Left lung (tissue), 4 donors: ENCODE measurements at regions not wholly inside any gene's neighbourhood (a gene's known extent, or its start where the extent isn't known, plus 50 kb on each side); places are given as distances from the start of the nearest gene placed in this dataset.

ENCODE experiments used
- ATAC-seq: fragments of 200-7000 bp; cut with Tn5 transposase; one replicate; pipeline ENCODE4 v1.9.1; 2020; ENCODE audit warnings: moderate library complexity
- DNase-seq, 4 donors: peaks; one replicate each; pipeline ENCODE4 v3.0.0-alpha.2; 2013 to 2020
- H3K27ac ChIP-seq, 2 donors: fragments of 200-600 bp; sonication (generic) in 1 of 2; one replicate each; pipeline versions ENCODE4 v1.5.0 to v1.8.0; 2020 to 2021
- H3K27me3 ChIP-seq, 2 donors: fragments of 200-600 bp; sonication (generic) in 1 of 2; one replicate each; pipeline versions ENCODE4 v1.5.0 to v1.8.0; 2020 to 2021
- H3K36me3 ChIP-seq, 2 donors: fragments of 200-600 bp; sonication (generic) in 1 of 2; one replicate each; pipeline versions ENCODE4 v1.5.0 to v1.8.0; 2020 to 2021
- H3K4me1 ChIP-seq, 2 donors: fragments of 200-600 bp; one replicate each; pipeline ENCODE4 v1.8.0; 2021
- H3K4me3 ChIP-seq, 2 donors: fragments of 200-600 bp; sonication (generic) in 1 of 2; one replicate each; pipeline versions ENCODE4 v1.5.0 to v1.8.0; 2020 to 2021; ENCODE audit warnings: mild to moderate bottlenecking in 1 of 2
- H3K9me3 ChIP-seq, 2 donors: fragments of 200-600 bp; sonication (generic) in 1 of 2; one replicate each; pipeline versions ENCODE4 v1.5.0 to v1.8.0; 2020 to 2021
- CTCF ChIP-seq, 2 donors: fragments of 200-600 bp; sonication (generic) in 1 of 2; IDR thresholded peaks; one replicate each; pipeline versions ENCODE4 v1.5.0 to v1.8.0; 2021; ENCODE audit warnings: antibody characterized with exemption in 2 of 2
- intact Hi-C, 2 donors: fragments of 100-400 bp; cut with DNase I; formaldehyde crosslinking; loops; one replicate each; pipeline versions ENCODE4 v1.11.2 to v1.14.2; 2022
- donor health status: DM: no; HTN: yes; CAD: no.
- donor health status: DM: no; HTN: no; CAD: no.

- no peak for DNase-seq
- no peaks in the 10 kb centered on the region for H3K27me3 ChIP-seq
Observed at GRCh38 chr13:54133746-54134145, 1105.1 kb downstream of the OLFM4 start.

GRCh38 chr13:54144828-54145227 lies 1116.2 kb downstream of the OLFM4 start:
- intact Hi-C loops: no loop called here
- Histone ChIP-seq H3K9me3 (no peaks in the 10 kb centered on the region), H3K36me3 (no peaks in the 10 kb centered on the region), H3K27ac (no peak overlapping the region), H3K4me3 (no peak overlapping the region), H3K27me3 (no peaks in the 10 kb centered on the region), H3K4me1 (no peaks in the 10 kb centered on the region)
- no peak for TF ChIP-seq CTCF (IDR thresholded peaks at IDR 0.05)
- no peak for ATAC-seq
- DNase-seq: no peak

More at GRCh38 chr13:54133746-54134145, 1105.1 kb downstream of the OLFM4 start:
- Histone ChIP-seq H3K4me3 (no peak overlapping the region), H3K27ac (no peak overlapping the region), H3K4me1 (no peaks in the 10 kb centered on the region), H3K9me3 (no peaks in the 10 kb centered on the region), H3K36me3 (no peaks in the 10 kb centered on the region)
- no peak for TF ChIP-seq CTCF (IDR thresholded peaks at IDR 0.05)
- intact Hi-C loops: no loop called here
- ATAC-seq: no peak

- intact Hi-C loops: no loop called here
- no peaks in the 10 kb centered on the region for H3K4me1 ChIP-seq
- no peak overlapping the region for H3K4me3 ChIP-seq
- no peaks in the 10 kb centered on the region for H3K9me3 ChIP-seq
- no peak overlapping the region for H3K27ac ChIP-seq
- DNase-seq: no peak
- no peak for TF ChIP-seq CTCF (IDR thresholded peaks at IDR 0.05)
- no peak for ATAC-seq
- H3K36me3 ChIP-seq: no peaks in the 10 kb centered on the region
- no peaks in the 10 kb centered on the region for H3K27me3 ChIP-seq
Observed at GRCh38 chr13:54150851-54151250, 1122.2 kb downstream of the OLFM4 start.

- ATAC-seq (no peak), DNase-seq (no peak)
- Histone ChIP-seq H3K4me3 (no peak overlapping the region), H3K36me3 (no peaks in the 10 kb centered on the region), H3K9me3 (peaks cover 0 to 5% of the 10 kb centered on the region in 2 donors), H3K27me3 (no peaks in the 10 kb centered on the region), H3K27ac (no peak overlapping the region), H3K4me1 (no peaks in the 10 kb centered on the region)
- no peak for TF ChIP-seq CTCF (IDR thresholded peaks at IDR 0.05)
- intact Hi-C loops: no loop called here
Observed at GRCh38 chr13:54162069-54162468, 1133.5 kb downstream of the OLFM4 start.

GRCh38 chr13:54165581-54166215 lies 1137.1 kb downstream of the OLFM4 start:
- H3K9me3 ChIP-seq: no peaks in the 10 kb centered on the region
- no peak overlapping the region for H3K4me3 ChIP-seq
- no peaks in the 10 kb centered on the region for H3K4me1 ChIP-seq
- DNase-seq (no peak), ATAC-seq (no peak)
- TF ChIP-seq CTCF (IDR thresholded peaks at IDR 0.05): no peak
- intact Hi-C loops: no loop called here
- no peaks in the 10 kb centered on the region for H3K27me3 ChIP-seq
- H3K27ac ChIP-seq: no peak overlapping the region
- no peaks in the 10 kb centered on the region for H3K36me3 ChIP-seq
